Upper lobe of right lung (tissue), 1 donor: ENCODE measurements at regions not wholly inside any gene's neighbourhood (a gene's known extent, or its start where the extent isn't known, plus 50 kb on each side); places are given as distances from the start of the nearest gene placed in this dataset.
"Not testable (repeated sequence)": the region's sequence is repeated elsewhere in the genome, so short reads cannot be mapped to it uniquely, and the experiment has no call there.

Experiments
- ATAC-seq: fragments of 200-7000 bp; cut with Tn5 transposase; one replicate; pipeline ENCODE4 v1.9.1; 2020; ENCODE audit warnings: mild to moderate bottlenecking, moderate library complexity
- DNase-seq: peaks from one replicate; pipeline ENCODE4 v3.0.0-alpha.2; 2020
- H3K27ac ChIP-seq: fragments of 200-600 bp; one replicate; pipeline ENCODE4 v1.8.0; 2022
- H3K27me3 ChIP-seq: fragments of 200-600 bp; one replicate; pipeline ENCODE4 v1.8.0; 2022; ENCODE audit warnings: mild to moderate bottlenecking
- H3K36me3 ChIP-seq: fragments of 200-600 bp; one replicate; pipeline ENCODE4 v1.8.0; 2022
- H3K4me1 ChIP-seq: fragments of 200-600 bp; one replicate; pipeline ENCODE4 v1.8.0; 2022
- H3K4me3 ChIP-seq: fragments of 200-600 bp; one replicate; pipeline ENCODE4 v1.8.0; 2022; ENCODE audit warnings: mild to moderate bottlenecking
- H3K9me3 ChIP-seq: fragments of 200-600 bp; one replicate; pipeline ENCODE4 v1.8.0; 2022
- CTCF ChIP-seq: fragments of 200-600 bp; IDR thresholded peaks from one replicate; pipeline ENCODE4 v1.8.0; 2022; ENCODE audit warnings: antibody characterized with exemption
- intact Hi-C: fragments of 100-400 bp; cut with DNase I; formaldehyde crosslinking; loops from one replicate; pipeline ENCODE4 v1.11.0; 2022
- donor health status: DM: no; HTN: yes; CAD: no; lungs with severe emphysema.

GRCh38 chr1:70778934-70779333 lies 268.7 kb downstream of the PTGER3 start:
- ATAC-seq, result no peak

GRCh38 chr1:70779571-70779970 lies 268.0 kb downstream of the PTGER3 start:
- intact Hi-C loops, result no loop called here
- no peak for ATAC-seq

More at GRCh38 chr1:70778934-70779333, 268.7 kb downstream of the PTGER3 start:
- Histone ChIP-seq H3K27me3 (no peaks in the 10 kb centered on the region), H3K27ac (no peak overlapping the region), H3K36me3 (no peaks in the 10 kb centered on the region), H3K4me1 (no peaks in the 10 kb centered on the region), H3K9me3 (no peaks in the 10 kb centered on the region), H3K4me3 (no peak overlapping the region)
- DNase-seq, result no peak
- TF ChIP-seq CTCF, result no peak
- intact Hi-C loops, result no loop called here

GRCh38 chr1:70785287-70785686 lies 262.3 kb downstream of the PTGER3 start:
- no peak for DNase-seq
- no peaks in the 10 kb centered on the region for H3K9me3 ChIP-seq
- H3K4me3 ChIP-seq, result no peak overlapping the region
- H3K4me1 ChIP-seq, result no peaks in the 10 kb centered on the region
- no peak overlapping the region for H3K27ac ChIP-seq
- intact Hi-C loops, result no loop called here
- H3K36me3 ChIP-seq, result no peaks in the 10 kb centered on the region
- TF ChIP-seq CTCF, result no peak
- ATAC-seq, result no peak
- H3K27me3 ChIP-seq, result no peaks in the 10 kb centered on the region

More at GRCh38 chr1:70779571-70779970, 268.0 kb downstream of the PTGER3 start:
- no peaks in the 10 kb centered on the region for H3K27me3 ChIP-seq
- H3K36me3 ChIP-seq, result no peaks in the 10 kb centered on the region
- TF ChIP-seq CTCF, result no peak
- no peaks in the 10 kb centered on the region for H3K9me3 ChIP-seq
- H3K4me1 ChIP-seq, result no peaks in the 10 kb centered on the region
- H3K4me3 ChIP-seq, result no peak overlapping the region
- H3K27ac ChIP-seq, result no peak overlapping the region
- DNase-seq, result no peak

- Histone ChIP-seq H3K36me3 (no peaks in the 10 kb centered on the region), H3K9me3 (no peaks in the 10 kb centered on the region), H3K4me3 (no peak overlapping the region), H3K27ac (no peak overlapping the region), H3K4me1 (no peaks in the 10 kb centered on the region), H3K27me3 (no peaks in the 10 kb centered on the region)
- intact Hi-C loops, result no loop called here
- ATAC-seq (no peak), DNase-seq (no peak)
- no peak for TF ChIP-seq CTCF
Observed at GRCh38 chr1:70790232-70790923, 257.2 kb downstream of the PTGER3 start.

GRCh38 chr1:70795064-70795463 lies 252.6 kb downstream of the PTGER3 start:
- DNase-seq, H3K36me3 ChIP-seq, H3K4me1 ChIP-seq, intact Hi-C loops, H3K27ac ChIP-seq, H3K27me3 ChIP-seq, H3K9me3 ChIP-seq, ATAC-seq, H3K4me3 ChIP-seq: not testable (repeated sequence)

- H3K4me1 ChIP-seq, intact Hi-C loops, H3K27me3 ChIP-seq, DNase-seq, ATAC-seq, H3K27ac ChIP-seq, H3K4me3 ChIP-seq, H3K36me3 ChIP-seq, H3K9me3 ChIP-seq: not testable (repeated sequence)
Observed at GRCh38 chr1:70796298-70796697, 251.3 kb downstream of the PTGER3 start.

- ATAC-seq, H3K27ac ChIP-seq, intact Hi-C loops, H3K4me3 ChIP-seq, H3K4me1 ChIP-seq, H3K36me3 ChIP-seq, H3K9me3 ChIP-seq, H3K27me3 ChIP-seq, DNase-seq: not testable (repeated sequence)
Observed at GRCh38 chr1:70802625-70803024, 245.0 kb downstream of the PTGER3 start.
